WTC11 (cell line): ENCODE measurements at regions not wholly inside any gene's neighbourhood (a gene's known extent, or its start where the extent isn't known, plus 50 kb on each side); places are given as distances from the start of the nearest gene placed in this dataset.

Experiments used
- ATAC-seq: fragments of 200-7000 bp; cut with Tn5 transposase; 2 replicates; pipeline ENCODE4 v1.10.0; 2021; ENCODE audit warnings: mild to moderate bottlenecking, moderate library complexity
- CTCF ChIA-PET: fragments of 300-600 bp; sonication (Branson Sonifier 250); formaldehyde crosslinking; loops from one replicate; lab custom pipeline; 2021; ENCODE audit warnings: antibody characterized with exemption; lab: Charles Lee
- POLR2A ChIA-PET: fragments of 350-600 bp; sonication (Branson Sonifier 250); formaldehyde crosslinking; loops from one replicate; lab custom pipeline; 2021; ENCODE audit warnings: antibody characterized with exemption; lab: Charles Lee
- DNase-seq: peaks from one replicate; pipeline ENCODE4 v3.0.0; 2021; ENCODE audit warnings: low spot score
- H3K27ac Mint-ChIP-seq: 2 replicates; pipeline ENCODE4 v1.8.0; 2021; ENCODE audit warnings: mixed read lengths
- H3K27me3 Mint-ChIP-seq: 2 replicates; pipeline ENCODE4 v1.8.0; 2021; ENCODE audit warnings: low read depth, mild to moderate bottlenecking, moderate library complexity, mixed read lengths
- H3K36me3 Mint-ChIP-seq: 2 replicates; pipeline ENCODE4 v1.8.0; 2021; ENCODE audit warnings: mixed read lengths
- H3K4me1 Mint-ChIP-seq: 2 replicates; pipeline ENCODE4 v1.8.0; 2022; ENCODE audit warnings: mixed read lengths
- H3K4me3 Mint-ChIP-seq: 2 replicates; pipeline ENCODE4 v1.8.0; 2021; ENCODE audit warnings: mild to moderate bottlenecking, moderate library complexity, mixed read lengths
- H3K9me3 Mint-ChIP-seq: 2 replicates; pipeline ENCODE4 v1.8.0; 2021; ENCODE audit warnings: mixed read lengths
- CREM ChIP-seq: sonication (generic); formaldehyde crosslinking; IDR thresholded peaks from 2 replicates; pipeline ENCODE4 v1.8.1; 2022; ENCODE audit warnings: mild to moderate bottlenecking, missing genetic modification reagents, moderate library complexity
- FOXJ3 ChIP-seq: sonication (generic); formaldehyde crosslinking; IDR thresholded peaks from 2 replicates; pipeline ENCODE4 v1.9.0; 2021; ENCODE audit warnings: missing genetic modification reagents, mild to moderate bottlenecking, borderline replicate concordance
- NFE2L1 ChIP-seq: sonication (generic); formaldehyde crosslinking; IDR thresholded peaks from 2 replicates; pipeline ENCODE4 v1.8.1; 2023; ENCODE audit warnings: missing genetic modification reagents
- NFYB ChIP-seq: sonication (generic); formaldehyde crosslinking; conservative IDR thresholded peaks from 2 replicates; pipeline ENCODE4 v1.8.0; 2022; ENCODE audit warnings: low read depth, missing genetic modification reagents
- TP53 ChIP-seq: sonication (generic); formaldehyde crosslinking; IDR thresholded peaks from 2 replicates; pipeline ENCODE4 v1.8.1; 2023; ENCODE audit warnings: mild to moderate bottlenecking, missing genetic modification reagents
- ZNF138 ChIP-seq: sonication (generic); formaldehyde crosslinking; conservative IDR thresholded peaks from 2 replicates; pipeline ENCODE4 v1.8.1; 2022; ENCODE audit warnings: mild to moderate bottlenecking, moderate library complexity, missing genetic modification reagents
- ZNF219 ChIP-seq: sonication (generic); formaldehyde crosslinking; IDR thresholded peaks from 2 replicates; pipeline ENCODE4 v1.8.0; 2023; ENCODE audit warnings: missing genetic modification reagents, mild to moderate bottlenecking, borderline replicate concordance
- ZNF232 ChIP-seq: sonication (generic); formaldehyde crosslinking; IDR thresholded peaks from 2 replicates; pipeline ENCODE4 v1.8.0; 2022; ENCODE audit warnings: mild to moderate bottlenecking, missing genetic modification reagents
- TF ChIP-seq, protein P1 (sequence below): sonication (generic); formaldehyde crosslinking; IDR thresholded peaks from 2 replicates; pipeline ENCODE4 v1.8.1; 2023; ENCODE audit warnings: mild to moderate bottlenecking, missing genetic modification reagents
- TF ChIP-seq, protein P2 (sequence below): sonication (generic); formaldehyde crosslinking; IDR thresholded peaks from 2 replicates; pipeline ENCODE4 v1.8.1; 2022; ENCODE audit warnings: mild to moderate bottlenecking, missing genetic modification reagents, moderate library complexity, borderline replicate concordance
- TF ChIP-seq, protein P3 (sequence below): fragments of 250-450 bp; sonication (Bioruptor Pico); conservative IDR thresholded peaks from 2 replicates; pipeline ENCODE4 v1.9.0; 2021; ENCODE audit warnings: mild to moderate bottlenecking
- TF ChIP-seq, protein P4 (sequence below): sonication (generic); formaldehyde crosslinking; IDR thresholded peaks from 2 replicates; pipeline ENCODE4 v1.8.0; 2022; ENCODE audit warnings: mild to moderate bottlenecking, missing genetic modification reagents
- TF ChIP-seq, protein P5 (sequence below): sonication (generic); formaldehyde crosslinking; conservative IDR thresholded peaks from 2 replicates; pipeline ENCODE4 v1.8.1; 2022; ENCODE audit warnings: mild to moderate bottlenecking, missing genetic modification reagents
- TF ChIP-seq, protein P6 (sequence below): sonication (generic); formaldehyde crosslinking; IDR thresholded peaks from 2 replicates; pipeline ENCODE4 v1.8.0; 2022; ENCODE audit warnings: missing genetic modification reagents

DNA sequence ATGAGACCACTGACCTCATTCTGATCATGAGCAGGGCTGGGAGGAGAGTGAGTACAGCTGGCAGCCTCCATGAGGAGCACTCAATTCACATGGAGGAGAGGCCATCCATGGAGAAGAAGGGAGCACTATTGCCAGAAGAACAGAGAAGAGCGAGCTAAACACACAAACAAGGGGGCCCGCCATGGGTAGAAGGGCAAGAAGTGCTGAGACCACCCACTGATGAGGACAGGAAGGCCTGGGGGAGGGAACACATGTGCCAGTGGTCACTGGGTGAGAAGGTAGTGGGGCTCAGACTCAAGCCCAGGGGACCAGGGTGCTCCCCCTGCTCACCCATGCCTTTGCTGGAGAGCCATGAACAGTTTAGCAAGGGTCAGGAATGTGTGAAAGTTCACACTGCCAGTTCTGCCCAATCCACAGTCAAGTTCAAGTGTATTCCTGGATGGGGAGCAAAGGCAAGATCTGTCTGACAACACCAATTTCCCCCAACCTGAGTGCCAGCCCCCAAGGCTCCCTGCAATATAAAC, 57.7 kb downstream of the TTC32 start:
- CTCF ChIA-PET: no interaction called here
- no peak overlapping the region for H3K27ac Mint-ChIP-seq
- peaks cover 5% of the 10 kb centered on the region for H3K27me3 Mint-ChIP-seq
- DNase-seq: no peak
- H3K9me3 Mint-ChIP-seq: peaks cover 11% of the 10 kb centered on the region
- ATAC-seq: no peak
- TF ChIP-seq ZNF138: no peak
- H3K36me3 Mint-ChIP-seq: no peaks in the 10 kb centered on the region
- no peak overlapping the region for H3K4me3 Mint-ChIP-seq
- no peaks in the 10 kb centered on the region for H3K4me1 Mint-ChIP-seq
- POLR2A ChIA-PET: no interaction called here

DNA sequence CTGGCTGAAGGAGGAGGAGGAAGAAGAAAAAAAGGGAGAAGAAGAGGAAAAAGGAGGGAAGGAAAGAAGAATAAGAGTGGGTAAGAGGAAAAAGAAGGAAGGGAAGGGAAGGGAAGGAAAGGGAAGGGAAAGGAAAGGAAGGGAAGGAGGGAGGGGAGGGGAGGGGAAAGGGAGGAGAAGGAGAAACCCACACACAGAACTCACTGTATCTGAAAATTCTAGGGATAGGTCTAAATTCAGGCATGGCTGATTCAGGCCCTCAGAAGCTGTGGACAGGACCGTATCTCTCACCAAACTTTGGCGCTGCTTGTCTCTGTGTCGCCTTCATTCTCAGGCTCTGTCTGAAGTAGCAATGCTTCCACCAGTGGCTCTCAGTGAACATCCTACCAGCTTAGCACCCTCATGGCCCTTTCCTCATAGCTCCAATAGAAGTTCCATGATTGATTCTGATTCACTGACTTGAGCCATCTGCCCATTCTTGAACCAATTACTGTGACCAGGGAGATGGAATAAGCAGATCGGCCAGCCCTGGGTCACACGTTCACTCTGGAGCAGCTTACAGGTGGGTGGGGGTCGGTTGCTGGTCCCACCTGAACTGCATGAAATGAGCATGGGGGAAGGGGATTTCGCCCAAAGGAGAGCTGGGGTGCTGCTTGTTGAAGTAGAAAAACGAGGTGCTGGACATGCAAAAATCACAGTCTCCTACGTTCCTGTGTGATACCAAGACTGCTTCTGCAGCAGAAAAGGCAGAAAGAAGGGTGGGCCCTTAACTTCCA, 59.7 kb downstream of the TTC32 start:
- no peak overlapping the region for H3K4me3 Mint-ChIP-seq
- H3K9me3 Mint-ChIP-seq: peaks cover 8% of the 10 kb centered on the region
- ChIA-PET CTCF (interaction anchor here (1.1 kb wide), 1 partner anchor 9 kb away, joined by 3 read pairs; no protein-coding TSS in a partner anchor), POLR2A (no interaction called here)
- TF ChIP-seq, protein P1, sequence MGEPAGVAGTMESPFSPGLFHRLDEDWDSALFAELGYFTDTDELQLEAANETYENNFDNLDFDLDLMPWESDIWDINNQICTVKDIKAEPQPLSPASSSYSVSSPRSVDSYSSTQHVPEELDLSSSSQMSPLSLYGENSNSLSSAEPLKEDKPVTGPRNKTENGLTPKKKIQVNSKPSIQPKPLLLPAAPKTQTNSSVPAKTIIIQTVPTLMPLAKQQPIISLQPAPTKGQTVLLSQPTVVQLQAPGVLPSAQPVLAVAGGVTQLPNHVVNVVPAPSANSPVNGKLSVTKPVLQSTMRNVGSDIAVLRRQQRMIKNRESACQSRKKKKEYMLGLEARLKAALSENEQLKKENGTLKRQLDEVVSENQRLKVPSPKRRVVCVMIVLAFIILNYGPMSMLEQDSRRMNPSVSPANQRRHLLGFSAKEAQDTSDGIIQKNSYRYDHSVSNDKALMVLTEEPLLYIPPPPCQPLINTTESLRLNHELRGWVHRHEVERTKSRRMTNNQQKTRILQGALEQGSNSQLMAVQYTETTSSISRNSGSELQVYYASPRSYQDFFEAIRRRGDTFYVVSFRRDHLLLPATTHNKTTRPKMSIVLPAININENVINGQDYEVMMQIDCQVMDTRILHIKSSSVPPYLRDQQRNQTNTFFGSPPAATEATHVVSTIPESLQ (CRISPR knock-in tag): no peak
- TF ChIP-seq, protein P2, sequence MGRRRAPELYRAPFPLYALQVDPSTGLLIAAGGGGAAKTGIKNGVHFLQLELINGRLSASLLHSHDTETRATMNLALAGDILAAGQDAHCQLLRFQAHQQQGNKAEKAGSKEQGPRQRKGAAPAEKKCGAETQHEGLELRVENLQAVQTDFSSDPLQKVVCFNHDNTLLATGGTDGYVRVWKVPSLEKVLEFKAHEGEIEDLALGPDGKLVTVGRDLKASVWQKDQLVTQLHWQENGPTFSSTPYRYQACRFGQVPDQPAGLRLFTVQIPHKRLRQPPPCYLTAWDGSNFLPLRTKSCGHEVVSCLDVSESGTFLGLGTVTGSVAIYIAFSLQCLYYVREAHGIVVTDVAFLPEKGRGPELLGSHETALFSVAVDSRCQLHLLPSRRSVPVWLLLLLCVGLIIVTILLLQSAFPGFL (CRISPR knock-in tag): no peak
- TF ChIP-seq NFE2L1: no peak
- no peak for TF ChIP-seq ZNF219
- no peak for TF ChIP-seq TP53 (CRISPR knock-in tag)
- TF ChIP-seq, protein P3, sequence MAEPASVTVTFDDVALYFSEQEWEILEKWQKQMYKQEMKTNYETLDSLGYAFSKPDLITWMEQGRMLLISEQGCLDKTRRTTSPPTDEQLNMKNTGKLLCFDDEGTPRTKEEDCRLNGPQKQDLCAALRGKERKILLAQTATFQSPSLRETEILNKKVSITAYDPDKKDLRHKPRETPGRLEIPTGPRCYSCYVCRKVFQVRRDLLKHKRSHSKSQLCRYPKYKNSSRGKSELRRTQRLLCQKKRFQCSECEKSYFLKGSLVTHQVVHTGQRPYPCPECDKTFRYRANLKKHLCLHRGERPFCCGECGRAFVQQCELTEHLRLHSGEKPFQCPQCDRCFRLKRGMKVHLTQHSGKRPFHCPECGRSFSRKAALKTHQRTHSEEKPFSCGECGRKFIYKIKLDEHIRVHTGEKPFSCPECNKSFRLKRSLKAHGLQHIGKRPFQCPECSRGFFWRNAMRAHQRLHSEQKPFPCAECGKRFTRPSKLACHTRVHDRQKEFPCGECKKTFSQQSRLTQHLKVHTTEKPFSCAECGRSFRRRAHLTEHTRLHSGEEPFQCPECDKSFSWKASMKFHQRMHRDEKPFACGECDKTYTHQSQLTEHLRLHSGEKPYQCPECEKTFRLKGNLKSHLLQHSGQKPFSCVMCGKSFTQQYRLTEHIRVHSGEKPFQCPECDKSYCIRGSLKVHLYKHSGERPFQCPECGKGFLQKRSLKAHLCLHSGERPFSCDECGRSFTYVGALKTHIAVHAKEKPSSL (CRISPR knock-in tag): no peak
- TF ChIP-seq FOXJ3 (CRISPR knock-in tag): no peak
- TF ChIP-seq, protein P4, sequence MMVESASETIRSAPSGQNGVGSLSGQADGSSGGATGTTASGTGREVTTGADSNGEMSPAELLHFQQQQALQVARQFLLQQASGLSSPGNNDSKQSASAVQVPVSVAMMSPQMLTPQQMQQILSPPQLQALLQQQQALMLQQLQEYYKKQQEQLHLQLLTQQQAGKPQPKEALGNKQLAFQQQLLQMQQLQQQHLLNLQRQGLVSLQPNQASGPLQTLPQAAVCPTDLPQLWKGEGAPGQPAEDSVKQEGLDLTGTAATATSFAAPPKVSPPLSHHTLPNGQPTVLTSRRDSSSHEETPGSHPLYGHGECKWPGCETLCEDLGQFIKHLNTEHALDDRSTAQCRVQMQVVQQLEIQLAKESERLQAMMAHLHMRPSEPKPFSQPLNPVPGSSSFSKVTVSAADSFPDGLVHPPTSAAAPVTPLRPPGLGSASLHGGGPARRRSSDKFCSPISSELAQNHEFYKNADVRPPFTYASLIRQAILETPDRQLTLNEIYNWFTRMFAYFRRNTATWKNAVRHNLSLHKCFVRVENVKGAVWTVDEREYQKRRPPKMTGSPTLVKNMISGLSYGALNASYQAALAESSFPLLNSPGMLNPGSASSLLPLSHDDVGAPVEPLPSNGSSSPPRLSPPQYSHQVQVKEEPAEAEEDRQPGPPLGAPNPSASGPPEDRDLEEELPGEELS (CRISPR knock-in tag): no peak
- TF ChIP-seq, protein P5, sequence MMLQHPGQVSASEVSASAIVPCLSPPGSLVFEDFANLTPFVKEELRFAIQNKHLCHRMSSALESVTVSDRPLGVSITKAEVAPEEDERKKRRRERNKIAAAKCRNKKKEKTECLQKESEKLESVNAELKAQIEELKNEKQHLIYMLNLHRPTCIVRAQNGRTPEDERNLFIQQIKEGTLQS (CRISPR knock-in tag): no peak
- no peak for TF ChIP-seq CREM (CRISPR knock-in tag)
- TF ChIP-seq, protein P6, sequence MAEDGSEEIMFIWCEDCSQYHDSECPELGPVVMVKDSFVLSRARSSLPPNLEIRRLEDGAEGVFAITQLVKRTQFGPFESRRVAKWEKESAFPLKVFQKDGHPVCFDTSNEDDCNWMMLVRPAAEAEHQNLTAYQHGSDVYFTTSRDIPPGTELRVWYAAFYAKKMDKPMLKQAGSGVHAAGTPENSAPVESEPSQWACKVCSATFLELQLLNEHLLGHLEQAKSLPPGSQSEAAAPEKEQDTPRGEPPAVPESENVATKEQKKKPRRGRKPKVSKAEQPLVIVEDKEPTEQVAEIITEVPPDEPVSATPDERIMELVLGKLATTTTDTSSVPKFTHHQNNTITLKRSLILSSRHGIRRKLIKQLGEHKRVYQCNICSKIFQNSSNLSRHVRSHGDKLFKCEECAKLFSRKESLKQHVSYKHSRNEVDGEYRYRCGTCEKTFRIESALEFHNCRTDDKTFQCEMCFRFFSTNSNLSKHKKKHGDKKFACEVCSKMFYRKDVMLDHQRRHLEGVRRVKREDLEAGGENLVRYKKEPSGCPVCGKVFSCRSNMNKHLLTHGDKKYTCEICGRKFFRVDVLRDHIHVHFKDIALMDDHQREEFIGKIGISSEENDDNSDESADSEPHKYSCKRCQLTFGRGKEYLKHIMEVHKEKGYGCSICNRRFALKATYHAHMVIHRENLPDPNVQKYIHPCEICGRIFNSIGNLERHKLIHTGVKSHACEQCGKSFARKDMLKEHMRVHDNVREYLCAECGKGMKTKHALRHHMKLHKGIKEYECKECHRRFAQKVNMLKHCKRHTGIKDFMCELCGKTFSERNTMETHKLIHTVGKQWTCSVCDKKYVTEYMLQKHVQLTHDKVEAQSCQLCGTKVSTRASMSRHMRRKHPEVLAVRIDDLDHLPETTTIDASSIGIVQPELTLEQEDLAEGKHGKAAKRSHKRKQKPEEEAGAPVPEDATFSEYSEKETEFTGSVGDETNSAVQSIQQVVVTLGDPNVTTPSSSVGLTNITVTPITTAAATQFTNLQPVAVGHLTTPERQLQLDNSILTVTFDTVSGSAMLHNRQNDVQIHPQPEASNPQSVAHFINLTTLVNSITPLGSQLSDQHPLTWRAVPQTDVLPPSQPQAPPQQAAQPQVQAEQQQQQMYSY (CRISPR knock-in tag): no peak
- TF ChIP-seq NFYB (CRISPR knock-in tag): no peak
- TF ChIP-seq ZNF232 (CRISPR knock-in tag): no peak
- DNase-seq (no peak), ATAC-seq (no peak)
- no peaks in the 10 kb centered on the region for H3K36me3 Mint-ChIP-seq
- H3K4me1 Mint-ChIP-seq: no peaks in the 10 kb centered on the region
- H3K27ac Mint-ChIP-seq: no peak overlapping the region
- peaks cover 5% of the 10 kb centered on the region for H3K27me3 Mint-ChIP-seq
